Panc1 (cell line): ENCODE measurements at regions not wholly inside any gene's neighbourhood (a gene's known extent, or its start where the extent isn't known, plus 50 kb on each side); places are given as distances from the start of the nearest gene placed in this dataset.

Source experiments
- ATAC-seq: fragments of 200-7000 bp; cut with Tn5 transposase; 2 replicates; pipeline ENCODE4 v1.9.1; 2020; ENCODE audit warnings: mild to moderate bottlenecking, moderate library complexity
- BruUV-seq: library from RNA; stranded (reverse); fragments of 400-500 nt; replicated peaks from 2 replicates; lab custom pipeline; 2021; lab: Mats Ljungman, UMichigan
- CTCF ChIA-PET: fragments of 300-600 bp; sonication (Branson Sonifier 250); formaldehyde crosslinking; loops from one replicate; lab custom pipeline; 2022; ENCODE audit warnings: antibody characterized with exemption; lab: Charles Lee
- POLR2A ChIA-PET: fragments of 300-600 bp; sonication (Branson Sonifier 250); formaldehyde crosslinking; loops from one replicate; lab custom pipeline; 2022; ENCODE audit warnings: antibody characterized with exemption; lab: Charles Lee
- DNase-seq: peaks from one replicate; pipeline ENCODE4 v3.0.0-alpha.2; 2010; ENCODE audit warnings: low read depth, low spot score
- H3K27ac ChIP-seq: 2 replicates; pipeline ENCODE4 v1.5.1; 2011; ENCODE audit warnings: mild to moderate bottlenecking, low read length, inconsistent platforms
- H3K27me3 ChIP-seq: fragments of 200-500 bp; sonication (Bioruptor generic); 2 replicates; pipeline ENCODE4 v1.6.0; 2014; ENCODE audit warnings: low read length, inconsistent platforms; ENCODE audit not compliant: control insufficient read depth, insufficient read depth
- H3K36me3 ChIP-seq: fragments of 200-500 bp; sonication (Bioruptor generic); 2 replicates; pipeline ENCODE4 v1.5.1; 2014; ENCODE audit warnings: inconsistent platforms, mild to moderate bottlenecking, low read length, moderate library complexity; ENCODE audit not compliant: control insufficient read depth, insufficient read depth
- H3K4me1 ChIP-seq: 2 replicates; pipeline ENCODE4 v1.5.1; 2011; ENCODE audit warnings: inconsistent platforms, mild to moderate bottlenecking, low read length, moderate library complexity; ENCODE audit not compliant: control insufficient read depth, insufficient read depth
- H3K4me3 ChIP-seq, 2 experiments: 2 replicates each; pipeline ENCODE4 v1.5.1; 2011 to 2012; ENCODE audit warnings: low read depth in 2 of 2, low read length in 2 of 2, mild to moderate bottlenecking in 2 of 2, inconsistent platforms in 1 of 2, moderate library complexity in 1 of 2
- H3K9me3 ChIP-seq: fragments of 200-500 bp; sonication (Bioruptor generic); 2 replicates; pipeline ENCODE4 v1.5.1; 2014; ENCODE audit warnings: low read depth, mild to moderate bottlenecking, inconsistent platforms, low read length, moderate library complexity; ENCODE audit not compliant: control insufficient read depth, insufficient read depth
- POLR2AphosphoS5 ChIP-seq: IDR thresholded peaks from 2 replicates; pipeline ENCODE4 v1.6.1; 2012; ENCODE audit warnings: mild to moderate bottlenecking, low read depth, low read length, moderate library complexity
- SIN3A ChIP-seq: IDR thresholded peaks from 2 replicates; pipeline ENCODE4 v1.6.1; 2012; ENCODE audit warnings: low read depth, mild to moderate bottlenecking, low read length, moderate library complexity, borderline replicate concordance; ENCODE audit not compliant: insufficient read depth
- TCF7L2 ChIP-seq: IDR thresholded peaks from 2 replicates; pipeline ENCODE4 v1.6.1; 2011; ENCODE audit warnings: mild to moderate bottlenecking, low read depth, low read length, inconsistent platforms
- in situ Hi-C: cut with HindIII; loops from 2 replicates; pipeline ENCODE4 v1.10.0; 2016; ENCODE audit warnings: low sequenced_read_pairs, low pct_unique_long_range_greater_than_20kb
- intact Hi-C: fragments of 100-400 bp; cut with micrococcal nuclease; formaldehyde crosslinking; loops from one replicate; pipeline ENCODE4 v1.10.0; 2022; ENCODE audit not compliant: unreplicated experiment
- TF ChIP-seq, protein P1 (sequence below): fragments of 450-650 bp; IDR thresholded peaks from 2 replicates; pipeline ENCODE4 v1.5.1; 2017; ENCODE audit warnings: mild to moderate bottlenecking
- TF ChIP-seq, protein P2 (sequence below), 2 experiments: IDR thresholded peaks; 2 replicates each; pipeline ENCODE4 v1.6.1; 2011 to 2012; ENCODE audit warnings: low read depth in 2 of 2, control low read depth in 1 of 2, low read length in 1 of 2, mild to moderate bottlenecking in 1 of 2, moderate library complexity in 1 of 2; ENCODE audit not compliant: insufficient read depth in 1 of 2

DNA sequence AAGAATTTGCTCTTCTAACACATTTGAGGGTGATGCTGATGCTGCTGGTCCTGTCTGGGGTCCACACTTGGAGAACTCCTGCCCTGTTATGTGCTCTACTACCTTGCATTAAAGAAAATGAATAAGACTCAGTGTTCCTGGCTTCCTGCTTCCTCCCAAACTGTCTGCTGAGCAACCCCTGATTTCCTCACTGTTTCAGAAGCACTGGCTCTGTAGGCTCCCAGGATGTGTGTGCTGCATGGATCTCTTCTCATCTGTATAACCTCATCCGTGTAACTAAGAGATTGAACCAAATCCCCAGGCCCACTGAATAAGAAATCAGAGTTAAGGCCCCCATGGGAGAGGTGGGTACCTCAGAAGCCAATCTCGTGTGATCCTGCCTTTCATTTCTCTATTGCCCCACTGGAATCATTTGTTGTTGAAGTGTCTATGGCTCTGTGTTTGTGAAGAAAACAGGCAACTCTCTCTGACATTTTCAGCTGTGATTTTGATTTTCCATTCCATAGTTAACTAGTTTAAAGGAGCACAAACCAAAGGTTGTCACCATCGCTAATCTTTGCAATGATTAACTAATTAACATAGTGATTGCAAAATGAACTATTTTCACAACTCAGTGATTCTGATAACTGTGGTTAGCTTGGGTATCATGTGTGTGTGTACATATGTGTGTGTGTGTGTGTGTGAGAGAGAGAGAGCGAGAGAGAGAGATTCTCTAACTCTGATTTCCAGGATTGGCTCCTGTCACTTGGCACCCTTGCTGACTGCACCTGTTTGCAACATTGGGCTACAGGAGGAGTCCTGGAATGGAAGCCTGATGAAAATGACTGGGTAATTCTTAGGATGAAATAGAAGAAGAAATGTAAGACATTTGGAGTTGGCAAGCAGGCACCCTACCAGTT lies 196.2 kb downstream of the SLC38A4 start:
- no peaks in the 10 kb centered on the region for H3K36me3 ChIP-seq
- in situ Hi-C loops (no loop called here), intact Hi-C loops (no loop called here)
- CTCF ChIA-PET = no interaction called here
- no peaks in the 10 kb centered on the region for H3K4me1 ChIP-seq
- no peak overlapping the region for H3K4me3 ChIP-seq
- ATAC-seq (no peak), DNase-seq (no peak)
- H3K9me3 ChIP-seq = no peaks in the 10 kb centered on the region; the same call in 1 of the 2 replicates
- BruUV-seq = no TSS peak
- POLR2A ChIA-PET = no interaction called here
- H3K27me3 ChIP-seq = no peaks in the 10 kb centered on the region
- TF ChIP-seq TCF7L2 (no peak), POLR2AphosphoS5 (no peak), SIN3A (no peak)
- TF ChIP-seq, protein P1, sequence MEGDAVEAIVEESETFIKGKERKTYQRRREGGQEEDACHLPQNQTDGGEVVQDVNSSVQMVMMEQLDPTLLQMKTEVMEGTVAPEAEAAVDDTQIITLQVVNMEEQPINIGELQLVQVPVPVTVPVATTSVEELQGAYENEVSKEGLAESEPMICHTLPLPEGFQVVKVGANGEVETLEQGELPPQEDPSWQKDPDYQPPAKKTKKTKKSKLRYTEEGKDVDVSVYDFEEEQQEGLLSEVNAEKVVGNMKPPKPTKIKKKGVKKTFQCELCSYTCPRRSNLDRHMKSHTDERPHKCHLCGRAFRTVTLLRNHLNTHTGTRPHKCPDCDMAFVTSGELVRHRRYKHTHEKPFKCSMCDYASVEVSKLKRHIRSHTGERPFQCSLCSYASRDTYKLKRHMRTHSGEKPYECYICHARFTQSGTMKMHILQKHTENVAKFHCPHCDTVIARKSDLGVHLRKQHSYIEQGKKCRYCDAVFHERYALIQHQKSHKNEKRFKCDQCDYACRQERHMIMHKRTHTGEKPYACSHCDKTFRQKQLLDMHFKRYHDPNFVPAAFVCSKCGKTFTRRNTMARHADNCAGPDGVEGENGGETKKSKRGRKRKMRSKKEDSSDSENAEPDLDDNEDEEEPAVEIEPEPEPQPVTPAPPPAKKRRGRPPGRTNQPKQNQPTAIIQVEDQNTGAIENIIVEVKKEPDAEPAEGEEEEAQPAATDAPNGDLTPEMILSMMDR = no peak
- TF ChIP-seq, protein P2, sequence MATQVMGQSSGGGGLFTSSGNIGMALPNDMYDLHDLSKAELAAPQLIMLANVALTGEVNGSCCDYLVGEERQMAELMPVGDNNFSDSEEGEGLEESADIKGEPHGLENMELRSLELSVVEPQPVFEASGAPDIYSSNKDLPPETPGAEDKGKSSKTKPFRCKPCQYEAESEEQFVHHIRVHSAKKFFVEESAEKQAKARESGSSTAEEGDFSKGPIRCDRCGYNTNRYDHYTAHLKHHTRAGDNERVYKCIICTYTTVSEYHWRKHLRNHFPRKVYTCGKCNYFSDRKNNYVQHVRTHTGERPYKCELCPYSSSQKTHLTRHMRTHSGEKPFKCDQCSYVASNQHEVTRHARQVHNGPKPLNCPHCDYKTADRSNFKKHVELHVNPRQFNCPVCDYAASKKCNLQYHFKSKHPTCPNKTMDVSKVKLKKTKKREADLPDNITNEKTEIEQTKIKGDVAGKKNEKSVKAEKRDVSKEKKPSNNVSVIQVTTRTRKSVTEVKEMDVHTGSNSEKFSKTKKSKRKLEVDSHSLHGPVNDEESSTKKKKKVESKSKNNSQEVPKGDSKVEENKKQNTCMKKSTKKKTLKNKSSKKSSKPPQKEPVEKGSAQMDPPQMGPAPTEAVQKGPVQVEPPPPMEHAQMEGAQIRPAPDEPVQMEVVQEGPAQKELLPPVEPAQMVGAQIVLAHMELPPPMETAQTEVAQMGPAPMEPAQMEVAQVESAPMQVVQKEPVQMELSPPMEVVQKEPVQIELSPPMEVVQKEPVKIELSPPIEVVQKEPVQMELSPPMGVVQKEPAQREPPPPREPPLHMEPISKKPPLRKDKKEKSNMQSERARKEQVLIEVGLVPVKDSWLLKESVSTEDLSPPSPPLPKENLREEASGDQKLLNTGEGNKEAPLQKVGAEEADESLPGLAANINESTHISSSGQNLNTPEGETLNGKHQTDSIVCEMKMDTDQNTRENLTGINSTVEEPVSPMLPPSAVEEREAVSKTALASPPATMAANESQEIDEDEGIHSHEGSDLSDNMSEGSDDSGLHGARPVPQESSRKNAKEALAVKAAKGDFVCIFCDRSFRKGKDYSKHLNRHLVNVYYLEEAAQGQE (IDR thresholded peaks at IDR 0.05; ENCODE audit: insufficient read depth in 1 of 2, low read depth in 2 of 2, low read length in 1 of 2) = no peak
- no peak overlapping the region for H3K27ac ChIP-seq

- no peak for TF ChIP-seq SIN3A
- DNase-seq = no peak
- intact Hi-C loops = no loop called here
- H3K27me3 ChIP-seq = no peaks in the 10 kb centered on the region
- ChIA-PET POLR2A (no interaction called here), CTCF (no interaction called here)
- no TSS peak for BruUV-seq
- H3K27ac ChIP-seq = no peak overlapping the region
- H3K4me1 ChIP-seq = no peaks in the 10 kb centered on the region
- no peaks in the 10 kb centered on the region for H3K36me3 ChIP-seq
- H3K4me3 ChIP-seq = no peak overlapping the region
- no peaks in the 10 kb centered on the region for H3K9me3 ChIP-seq
- ATAC-seq = no peak
- in situ Hi-C loops = no loop called here
These were observed 197.6 kb downstream of the SLC38A4 start for GRCh38 chr12:46628176-46628575.

DNA sequence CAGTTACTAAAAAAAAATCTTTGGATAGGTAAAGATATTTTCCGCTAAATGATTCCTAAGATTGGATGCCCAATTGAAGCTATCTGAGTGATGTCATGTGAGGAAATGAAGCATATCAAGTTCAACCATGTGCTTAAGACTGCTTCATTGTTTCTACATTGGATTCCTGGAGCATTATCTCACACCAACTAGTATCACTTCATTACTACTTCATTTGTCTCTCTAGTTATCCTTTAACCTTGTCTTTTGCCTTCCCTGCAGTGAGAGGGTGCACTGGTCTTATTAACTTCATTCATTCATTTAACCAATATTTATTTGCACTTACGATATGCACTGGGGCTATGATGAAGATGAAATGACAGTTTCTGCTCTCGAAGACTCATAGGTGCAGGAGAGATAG lies 198.1 kb downstream of the SLC38A4 start:
- no peaks in the 10 kb centered on the region for H3K27me3 ChIP-seq
- no peak overlapping the region for H3K27ac ChIP-seq
- DNase-seq (no peak), ATAC-seq (no peak)
- TF ChIP-seq TCF7L2 (no peak), SIN3A (no peak), POLR2AphosphoS5 (no peak)
- TF ChIP-seq, protein P1 = no peak
- TF ChIP-seq, protein P2 (IDR thresholded peaks at IDR 0.05; ENCODE audit: insufficient read depth in 1 of 2, low read depth in 2 of 2, low read length in 1 of 2) = no peak
- in situ Hi-C loops (no loop called here), intact Hi-C loops (no loop called here)
- H3K4me3 ChIP-seq = no peak overlapping the region
- CTCF ChIA-PET = no interaction called here
- H3K4me1 ChIP-seq = no peaks in the 10 kb centered on the region
- POLR2A ChIA-PET = no interaction called here
- no TSS peak for BruUV-seq
- H3K36me3 ChIP-seq = no peaks in the 10 kb centered on the region
- H3K9me3 ChIP-seq = no peaks in the 10 kb centered on the region
